Neuronal stem cell (in vitro differentiated cells): ENCODE measurements at regions not wholly inside any gene's neighbourhood (a gene's known extent, or its start where the extent isn't known, plus 50 kb on each side); places are given as distances from the start of the nearest gene placed in this dataset.

Experiments used
- DNase-seq: peaks from one replicate; pipeline ENCODE4 v3.0.0-alpha.2; 2013; ENCODE audit warnings: low spot score
- H2AFZ ChIP-seq: one replicate; pipeline ENCODE4 v1.6.1; 2013; ENCODE audit warnings: mild to moderate bottlenecking, low read length, inconsistent platforms
- H2AK5ac ChIP-seq: 2 replicates; pipeline ENCODE4 v1.6.1; 2013; ENCODE audit warnings: low read depth, mild to moderate bottlenecking, inconsistent platforms, low read length, moderate library complexity, mixed read lengths
- H2BK120ac ChIP-seq: 2 replicates; pipeline ENCODE4 v1.6.1; 2013; ENCODE audit warnings: low read depth, mild to moderate bottlenecking, inconsistent platforms, low read length, moderate library complexity, mixed read lengths
- H2BK12ac ChIP-seq: one replicate; pipeline ENCODE4 v1.6.1; 2013; ENCODE audit warnings: low read length, inconsistent platforms
- H2BK15ac ChIP-seq: 2 replicates; pipeline ENCODE4 v1.6.1; 2013; ENCODE audit warnings: mild to moderate bottlenecking, low read length, inconsistent platforms, mixed read lengths
- H2BK5ac ChIP-seq: one replicate; pipeline ENCODE4 v1.6.1; 2013; ENCODE audit warnings: inconsistent platforms, mild to moderate bottlenecking, low read length, moderate library complexity
- H3K14ac ChIP-seq: one replicate; pipeline ENCODE4 v1.6.1; 2013; ENCODE audit warnings: low read length, inconsistent platforms
- H3K18ac ChIP-seq: 2 replicates; pipeline ENCODE4 v1.6.1; 2013; ENCODE audit warnings: low read length, inconsistent platforms
- H3K23ac ChIP-seq: 2 replicates; pipeline ENCODE4 v1.6.1; 2013; ENCODE audit warnings: low read depth, mild to moderate bottlenecking, mixed read lengths, low read length, inconsistent platforms; ENCODE audit not compliant: poor library complexity
- H3K27ac ChIP-seq: replicated peaks from 3 replicates; pipeline ENCODE4 v1.5.1; 2013; ENCODE audit warnings: low read length, inconsistent platforms
- H3K27me3 ChIP-seq, 3 experiments: 2 replicates each; pipeline ENCODE4 v1.6.1; 2013; ENCODE audit warnings: low read length in 3 of 3, mild to moderate bottlenecking in 2 of 3, inconsistent platforms in 1 of 3, low read depth in 1 of 3, mixed read lengths in 1 of 3, moderate library complexity in 1 of 3; ENCODE audit not compliant: control insufficient read depth in 3 of 3, insufficient read depth in 3 of 3
- H3K36me3 ChIP-seq, 2 donors: replicated peaks in 1 of 2; 2 replicates each; pipeline ENCODE4 v1.6.1; 2013; ENCODE audit warnings: low read length in 2 of 2; ENCODE audit not compliant: control insufficient read depth in 2 of 2, insufficient read depth in 2 of 2
- H3K4ac ChIP-seq: 2 replicates; pipeline ENCODE4 v1.6.1; 2013; ENCODE audit warnings: inconsistent platforms, mild to moderate bottlenecking, low read length, moderate library complexity
- H3K4me1 ChIP-seq, 2 donors: 1 replicate in 1 of 2; 2 replicates in 1 of 2; pipeline ENCODE4 v1.6.1; 2013; ENCODE audit warnings: low read length in 2 of 2, low read depth in 1 of 2; ENCODE audit not compliant: control insufficient read depth in 2 of 2, insufficient read depth in 1 of 2
- H3K4me2 ChIP-seq: one replicate; pipeline ENCODE4 v1.6.1; 2013; ENCODE audit warnings: mild to moderate bottlenecking, low read length, inconsistent platforms; ENCODE audit not compliant: insufficient read depth, poor library complexity, severe bottlenecking
- H3K4me3 ChIP-seq, 2 donors: 2 replicates each; pipeline ENCODE4 v1.5.1; 2013; ENCODE audit warnings: low read length in 2 of 2, mild to moderate bottlenecking in 2 of 2, inconsistent platforms in 1 of 2, moderate library complexity in 1 of 2
- H3K79me1 ChIP-seq: one replicate; pipeline ENCODE4 v1.6.1; 2013; ENCODE audit warnings: low read depth, mild to moderate bottlenecking, inconsistent platforms, low read length, moderate library complexity
- H3K9ac ChIP-seq: one replicate; pipeline ENCODE4 v1.6.1; 2013; ENCODE audit warnings: mild to moderate bottlenecking, low read depth, low read length, inconsistent platforms; ENCODE audit not compliant: poor library complexity
- H3K9me3 ChIP-seq, 2 donors: replicated peaks in 1 of 2; 2 replicates each; pipeline versions ENCODE3 to v1.6.1; 2013; ENCODE audit warnings: low read length in 2 of 2, mild to moderate bottlenecking in 2 of 2, inconsistent platforms in 1 of 2, low read depth in 1 of 2, mixed read lengths in 1 of 2, moderate library complexity in 1 of 2; ENCODE audit not compliant: control insufficient read depth in 2 of 2, insufficient read depth in 1 of 2
- H4K8ac ChIP-seq: one replicate; pipeline ENCODE4 v1.6.1; 2013; ENCODE audit warnings: low read depth, mild to moderate bottlenecking, inconsistent platforms, low read length, moderate library complexity
- H4K91ac ChIP-seq: one replicate; pipeline ENCODE4 v1.6.1; 2013; ENCODE audit warnings: low read length, low read depth, mild to moderate bottlenecking, inconsistent platforms; ENCODE audit not compliant: poor library complexity
- WGBS, 2 donors: extraction: QIAGEN DNeasy Blood & Tissue Kit; methylation state at CpG; one replicate each; pipeline ENCODE4 v1.1.7; 2013; ENCODE audit warnings: missing lambda C conversion rate in 2 of 2, mixed read lengths in 1 of 2; ENCODE audit not compliant: insufficient read length in 2 of 2, insufficient replicate concordance in 1 of 2; ENCODE audit errors: extremely low coverage in 2 of 2; 5-methylcytosine and 5-hydroxymethylcytosine counted together

- no peak overlapping the region for H2BK12ac ChIP-seq
- no peak overlapping the region for H3K23ac ChIP-seq
- no peak overlapping the region for H2AK5ac ChIP-seq
- H4K8ac ChIP-seq: no peak overlapping the region
- no peak for DNase-seq
- H3K36me3 ChIP-seq: peaks cover 0 to 11% of the 10 kb centered on the region in 2 donors
- H3K27ac ChIP-seq: no peak overlapping the region
- H2BK120ac ChIP-seq: no peak overlapping the region
- no peak overlapping the region for H4K91ac ChIP-seq
- H2AFZ ChIP-seq: no peak overlapping the region
- H3K4me3 ChIP-seq: no peak overlapping the region
- H3K4ac ChIP-seq: no peak overlapping the region
- H3K14ac ChIP-seq: no peak overlapping the region
- H3K4me2 ChIP-seq: no peak overlapping the region
- H3K79me1 ChIP-seq: no peaks in the 10 kb centered on the region
- H3K27me3 ChIP-seq: no peaks in the 10 kb centered on the region
- no peak overlapping the region for H3K18ac ChIP-seq
- no peak overlapping the region for H3K9ac ChIP-seq
- no peaks in the 10 kb centered on the region for H3K9me3 ChIP-seq
- no peak overlapping the region for H2BK5ac ChIP-seq
- H3K4me1 ChIP-seq: no peaks in the 10 kb centered on the region
- H2BK15ac ChIP-seq: no peak overlapping the region
These were observed 155.4 kb downstream of the TLR5 start for GRCh38 chr1:222987674-222988076.

DNA sequence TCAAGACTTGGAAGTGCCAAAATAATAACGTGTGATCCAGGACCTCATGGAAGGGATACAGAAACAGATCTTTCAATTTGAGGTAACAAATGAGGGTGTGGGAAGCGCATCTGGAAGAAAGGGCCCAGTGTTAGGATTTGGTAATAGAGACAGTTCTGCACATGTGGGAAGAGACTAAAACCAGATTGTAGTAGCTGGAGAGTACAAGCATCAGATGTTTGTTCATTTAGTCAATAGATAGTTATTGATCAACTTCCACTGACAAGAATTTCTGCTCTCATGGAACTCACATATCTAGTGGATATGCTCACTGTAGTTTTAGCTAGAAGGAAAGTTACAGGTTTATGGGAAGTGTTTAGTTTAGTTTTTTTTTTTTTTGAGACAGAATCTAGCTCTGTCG is 153.6 kb downstream of the TLR5 start:
- peaks cover 0 to 11% of the 10 kb centered on the region in 2 donors for H3K36me3 ChIP-seq
- no peak overlapping the region for H3K27ac ChIP-seq
- H2AK5ac ChIP-seq: no peak overlapping the region
- no CpG with 5 or more reads among the region's 3 CpGs for WGBS, 2 donors
- no peak overlapping the region for H4K91ac ChIP-seq
- H3K23ac ChIP-seq: no peak overlapping the region
- H3K79me1 ChIP-seq: no peaks in the 10 kb centered on the region
- H3K4me2 ChIP-seq: no peak overlapping the region
- no peaks in the 10 kb centered on the region for H3K9me3 ChIP-seq
- no peak overlapping the region for H2BK5ac ChIP-seq
- no peak overlapping the region for H3K4me3 ChIP-seq
- DNase-seq: no peak
- no peak overlapping the region for H3K4ac ChIP-seq
- H3K4me1 ChIP-seq: no peaks in the 10 kb centered on the region
- no peak overlapping the region for H2BK120ac ChIP-seq
- no peak overlapping the region for H2BK15ac ChIP-seq
- H3K9ac ChIP-seq: no peak overlapping the region
- H2BK12ac ChIP-seq: no peak overlapping the region
- H3K27me3 ChIP-seq: no peaks in the 10 kb centered on the region
- no peak overlapping the region for H2AFZ ChIP-seq
- no peak overlapping the region for H3K14ac ChIP-seq
- H4K8ac ChIP-seq: no peak overlapping the region
- no peak overlapping the region for H3K18ac ChIP-seq

- H3K79me1 ChIP-seq: no peaks in the 10 kb centered on the region
- no peak overlapping the region for H2BK12ac ChIP-seq
- no peak overlapping the region for H2BK120ac ChIP-seq
- H3K27me3 ChIP-seq: no peaks in the 10 kb centered on the region
- H3K14ac ChIP-seq: no peak overlapping the region
- no peak for DNase-seq
- no peak overlapping the region for H3K23ac ChIP-seq
- H4K91ac ChIP-seq: no peak overlapping the region
- no peak overlapping the region for H4K8ac ChIP-seq
- no peak overlapping the region for H2AK5ac ChIP-seq
- H2BK5ac ChIP-seq: no peak overlapping the region
- H3K27ac ChIP-seq: no peak overlapping the region
- H3K4me3 ChIP-seq: no peak overlapping the region
- no peak overlapping the region for H2AFZ ChIP-seq
- no peak overlapping the region for H3K9ac ChIP-seq
- H3K9me3 ChIP-seq: no peaks in the 10 kb centered on the region
- H3K18ac ChIP-seq: no peak overlapping the region
- H3K4me2 ChIP-seq: no peak overlapping the region
- H3K4ac ChIP-seq: no peak overlapping the region
- H3K4me1 ChIP-seq: peaks cover 2 to 10% of the 10 kb centered on the region in 2 donors
- no peak overlapping the region for H2BK15ac ChIP-seq
- no CpG with 5 or more reads among the region's 1 CpG for WGBS, 2 donors
- peaks cover 0 to 11% of the 10 kb centered on the region in 2 donors for H3K36me3 ChIP-seq
These were observed 151.9 kb downstream of the TLR5 start for GRCh38 chr1:222991177-222991576.

- Histone ChIP-seq H3K4me1 (peaks cover 2 to 10% of the 10 kb centered on the region in 2 donors), H3K36me3 (peaks cover 0 to 11% of the 10 kb centered on the region in 2 donors), H2AK5ac (no peak overlapping the region), H2BK5ac (no peak overlapping the region), H3K4ac (no peak overlapping the region), H2BK120ac (no peak overlapping the region), H3K27me3 (no peaks in the 10 kb centered on the region), H3K9ac (no peak overlapping the region), H3K14ac (no peak overlapping the region), H3K18ac (no peak overlapping the region), H4K8ac (no peak overlapping the region), H2AFZ (no peak overlapping the region), H3K4me3 (no peak overlapping the region), H3K4me2 (no peak overlapping the region), H3K9me3 (no peaks in the 10 kb centered on the region), H3K79me1 (no peaks in the 10 kb centered on the region), H2BK12ac (no peak overlapping the region), H2BK15ac (no peak overlapping the region), H4K91ac (no peak overlapping the region), H3K27ac (no peak overlapping the region), H3K23ac (no peak overlapping the region)
- DNase-seq: no peak
- no CpG with 5 or more reads among the region's 7 CpGs for WGBS, 2 donors
These were observed 151.1 kb downstream of the TLR5 start for GRCh38 chr1:222991908-222992307.
